Keratinocyte (primary cell): ENCODE measurements at regions not wholly inside any gene's neighbourhood (a gene's known extent, or its start where the extent isn't known, plus 50 kb on each side); places are given as distances from the start of the nearest gene placed in this dataset.

ENCODE experiments used
- DNase-seq: peaks from one replicate; pipeline ENCODE4 v3.0.0-alpha.2; 2011; ENCODE audit warnings: low read depth, missing footprints, low spot score
- FAIRE-seq: peaks from 2 replicates; lab custom pipeline; 2011; peaks lifted over from hg19 to GRCh38; lab: Jason Lieb, UNC
- H2AFZ ChIP-seq: 2 replicates; pipeline ENCODE4 v1.6.0; 2012; ENCODE audit warnings: low read length, control low read depth, inconsistent platforms; ENCODE audit not compliant: control insufficient read depth
- H3K27ac ChIP-seq: 2 replicates; pipeline ENCODE4 v1.5.1; 2011; ENCODE audit warnings: low read length; ENCODE audit not compliant: control insufficient read depth, insufficient read depth
- H3K27me3 ChIP-seq: 3 replicates; pipeline ENCODE4 v1.6.0; 2011; ENCODE audit warnings: low read length; ENCODE audit not compliant: control insufficient read depth, insufficient read depth; ENCODE audit errors: extremely low read depth
- H3K36me3 ChIP-seq, 2 experiments: 2 replicates in 1 of 2; 3 replicates in 1 of 2; pipeline ENCODE4 v1.5.1; 2011; ENCODE audit warnings: low read length in 2 of 2, mild to moderate bottlenecking in 1 of 2; ENCODE audit not compliant: control insufficient read depth in 2 of 2, insufficient read depth in 2 of 2; ENCODE audit errors: extremely low read depth in 1 of 2
- H3K4me1 ChIP-seq: 3 replicates; pipeline ENCODE4 v1.5.1; 2011; ENCODE audit warnings: low read length; ENCODE audit not compliant: control insufficient read depth, insufficient read depth; ENCODE audit errors: extremely low read depth
- H3K4me2 ChIP-seq: 3 replicates; pipeline ENCODE4 v1.6.0; 2011; ENCODE audit warnings: low read depth, low read length; ENCODE audit not compliant: control insufficient read depth, insufficient read depth; ENCODE audit errors: extremely low read depth
- H3K4me3 ChIP-seq, 3 experiments: fragments of 200-600 bp in 1 of 3; sonication (generic) in 1 of 3; 2 replicates in 2 of 3; 3 replicates in 1 of 3; pipeline ENCODE4 v1.5.1; 2011 to 2016; ENCODE audit warnings: low read length in 3 of 3, mild to moderate bottlenecking in 3 of 3, control low read depth in 2 of 3, inconsistent platforms in 1 of 3, low read depth in 1 of 3, mixed read lengths in 1 of 3, mixed run types in 1 of 3, moderate library complexity in 1 of 3; ENCODE audit not compliant: control insufficient read depth in 2 of 3, insufficient read depth in 2 of 3; ENCODE audit errors: extremely low read depth in 1 of 3
- H3K79me2 ChIP-seq: 2 replicates; pipeline ENCODE4 v1.6.0; 2012; ENCODE audit warnings: low read length; ENCODE audit not compliant: control insufficient read depth, insufficient read depth
- H3K9ac ChIP-seq: 3 replicates; pipeline ENCODE4 v1.6.0; 2011; ENCODE audit warnings: low read length; ENCODE audit not compliant: control insufficient read depth, insufficient read depth; ENCODE audit errors: extremely low read depth
- H3K9me1 ChIP-seq: 3 replicates; pipeline ENCODE4 v1.6.0; 2011; ENCODE audit warnings: low read length; ENCODE audit not compliant: control insufficient read depth, insufficient read depth; ENCODE audit errors: extremely low read depth
- H3K9me3 ChIP-seq: 2 replicates; pipeline ENCODE4 v1.5.1; 2012; ENCODE audit warnings: low read depth, low read length; ENCODE audit not compliant: control insufficient read depth
- H4K20me1 ChIP-seq: 3 replicates; pipeline ENCODE4 v1.6.0; 2011; ENCODE audit warnings: low read length; ENCODE audit not compliant: control insufficient read depth, insufficient read depth; ENCODE audit errors: extremely low read depth
- CTCF ChIP-seq, 3 experiments: IDR thresholded peaks in 1 of 3; conservative IDR thresholded peaks in 1 of 3; optimal IDR thresholded peaks in 1 of 3; 2 replicates in 2 of 3; 3 replicates in 1 of 3; pipeline versions ENCODE3 to v1.5.1; 2011; ENCODE audit warnings: low read length in 3 of 3, mild to moderate bottlenecking in 3 of 3, moderate library complexity in 2 of 3, control low read depth in 1 of 3, inconsistent platforms in 1 of 3; ENCODE audit not compliant: insufficient read depth in 2 of 3; ENCODE audit errors: extremely low read depth in 1 of 3
- EZH2 ChIP-seq: IDR thresholded peaks from one replicate; pipeline ENCODE4 v1.6.1; 2012; ENCODE audit warnings: inconsistent platforms, mild to moderate bottlenecking, low read length, moderate library complexity
- dilution Hi-C: fragments of 300-500 bp; cut with MboI; formaldehyde crosslinking; loops from one replicate; pipeline ENCODE4 v1.7.0; 2020; ENCODE audit warnings: low sequenced_read_pairs; ENCODE audit not compliant: extremely low pct_ligation_motif_present

- no peak overlapping the region for H2AFZ ChIP-seq
- no peak overlapping the region for H3K9ac ChIP-seq
- no peaks in the 10 kb centered on the region for H3K27me3 ChIP-seq
- no peaks in the 10 kb centered on the region for H3K9me3 ChIP-seq
- FAIRE-seq (no peak), DNase-seq (no peak)
- no peak overlapping the region for H3K4me3 ChIP-seq
- no peaks in the 10 kb centered on the region for H3K36me3 ChIP-seq
- H3K79me2 ChIP-seq: no peaks in the 10 kb centered on the region
- no peak overlapping the region for H3K27ac ChIP-seq
- no peaks in the 10 kb centered on the region for H3K9me1 ChIP-seq
- no peaks in the 10 kb centered on the region for H4K20me1 ChIP-seq
- dilution Hi-C loops: no loop called here
- no peaks in the 10 kb centered on the region for H3K4me1 ChIP-seq
- TF ChIP-seq CTCF (optimal IDR thresholded peaks at IDR 0.05 in 1 of 3, IDR thresholded peaks at IDR 0.05 in 1 of 3, conservative IDR thresholded peaks at IDR 0.05 in 1 of 3; ENCODE audit: extremely low read depth in 1 of 3, insufficient read depth in 2 of 3, low read length in 3 of 3) (no peak), EZH2 (no peak)
- H3K4me2 ChIP-seq: no peak overlapping the region
These were observed 329.0 kb downstream of the ZNF536 start for GRCh38 chr19:30701178-30701577.

- H3K9ac ChIP-seq: no peak overlapping the region
- no peaks in the 10 kb centered on the region for H3K27me3 ChIP-seq
- DNase-seq: no peak
- H3K4me3 ChIP-seq: no peak overlapping the region
- no peak for FAIRE-seq
- H4K20me1 ChIP-seq: no peaks in the 10 kb centered on the region
- no peaks in the 10 kb centered on the region for H3K36me3 ChIP-seq
- no peaks in the 10 kb centered on the region for H3K4me1 ChIP-seq
- no peaks in the 10 kb centered on the region for H3K79me2 ChIP-seq
- no peak overlapping the region for H3K27ac ChIP-seq
- H3K4me2 ChIP-seq: no peak overlapping the region
- H2AFZ ChIP-seq: no peak overlapping the region
- H3K9me3 ChIP-seq: no peaks in the 10 kb centered on the region
- no peak for TF ChIP-seq CTCF (optimal IDR thresholded peaks at IDR 0.05 in 1 of 3, IDR thresholded peaks at IDR 0.05 in 1 of 3, conservative IDR thresholded peaks at IDR 0.05 in 1 of 3; ENCODE audit: extremely low read depth in 1 of 3, insufficient read depth in 2 of 3, low read length in 3 of 3)
- no peak for TF ChIP-seq EZH2
- dilution Hi-C loops: no loop called here
- no peaks in the 10 kb centered on the region for H3K9me1 ChIP-seq
These were observed 327.7 kb downstream of the ZNF536 start for GRCh38 chr19:30699871-30700280.
